Erythroblast (primary cell): ENCODE measurements at regions not wholly inside any gene's neighbourhood (a gene's known extent, or its start where the extent isn't known, plus 50 kb on each side); places are given as distances from the start of the nearest gene placed in this dataset.

ENCODE experiments used
- GATA1 ChIP-seq: IDR thresholded peaks from 2 replicates; pipeline ENCODE4 v1.6.1; 2011; ENCODE audit warnings: low read depth, mild to moderate bottlenecking, control low read depth, low read length, moderate library complexity
- POLR2A ChIP-seq: IDR thresholded peaks from 2 replicates; pipeline ENCODE4 v1.6.1; 2011; ENCODE audit warnings: mild to moderate bottlenecking, low read length

- TF ChIP-seq POLR2A (no peak), GATA1 (no peak)
Observed at GRCh38 chr3:29090912-29091597, 189.8 kb upstream of the RBMS3 start.
